Uterus (tissue), 3 donors: ENCODE measurements at regions not wholly inside any gene's neighbourhood (a gene's known extent, or its start where the extent isn't known, plus 50 kb on each side); places are given as distances from the start of the nearest gene placed in this dataset.

Experiments
- DNase-seq, 2 donors: peaks; one replicate each; pipeline ENCODE4 v3.0.0-alpha.2; 2019 to 2020
- H3K27ac ChIP-seq, 2 donors: fragments of 200-600 bp; sonication (generic); 1 replicate in 1 of 2; 2 replicates in 1 of 2; pipeline ENCODE4 v1.5.1; 2016 to 2018
- H3K27me3 ChIP-seq, 2 donors: fragments of 200-600 bp; sonication (generic); one replicate each; pipeline ENCODE4 v1.5.1; 2018 to 2019; ENCODE audit warnings: control low read depth in 1 of 2
- H3K36me3 ChIP-seq, 2 donors: fragments of 200-600 bp; sonication (generic); one replicate each; pipeline ENCODE4 v1.5.1; 2019; ENCODE audit warnings: control low read depth in 1 of 2
- H3K4me1 ChIP-seq, 2 donors: fragments of 200-600 bp; sonication (generic); one replicate each; pipeline ENCODE4 v1.5.1; 2018 to 2019; ENCODE audit warnings: control low read depth in 1 of 2
- H3K4me3 ChIP-seq, 2 donors: fragments of 200-600 bp; sonication (generic); 1 replicate in 1 of 2; 2 replicates in 1 of 2; pipeline ENCODE4 v1.5.1; 2018 to 2019; ENCODE audit warnings: mild to moderate bottlenecking in 1 of 2
- H3K9me3 ChIP-seq, 2 donors: fragments of 200-600 bp; sonication (generic); one replicate each; pipeline ENCODE4 v1.5.1; 2019; ENCODE audit warnings: control low read depth in 1 of 2
- CTCF ChIP-seq, 4 experiments: fragments of 200-600 bp in 2 of 4; fragments of 450-650 bp in 2 of 4; sonication (generic) in 2 of 4; IDR thresholded peaks; one replicate each; pipeline ENCODE4 v1.5.1; 2016 to 2019; ENCODE audit warnings: antibody characterized with exemption in 4 of 4, mild to moderate bottlenecking in 2 of 4, moderate library complexity in 1 of 4
- POLR2A ChIP-seq, 2 donors: fragments of 450-650 bp; IDR thresholded peaks; one replicate each; pipeline ENCODE4 v1.6.1; 2016; ENCODE audit warnings: antibody characterized with exemption in 2 of 2, mild to moderate bottlenecking in 1 of 2, moderate library complexity in 1 of 2
- intact Hi-C: fragments of 100-400 bp; cut with DNase I; formaldehyde crosslinking; loops from one replicate; pipeline ENCODE4 v1.15.1; 2023; ENCODE audit warnings: low total_unique reads
- donor health status: DM: yes; HTN: yes; CAD: no.

DNA sequence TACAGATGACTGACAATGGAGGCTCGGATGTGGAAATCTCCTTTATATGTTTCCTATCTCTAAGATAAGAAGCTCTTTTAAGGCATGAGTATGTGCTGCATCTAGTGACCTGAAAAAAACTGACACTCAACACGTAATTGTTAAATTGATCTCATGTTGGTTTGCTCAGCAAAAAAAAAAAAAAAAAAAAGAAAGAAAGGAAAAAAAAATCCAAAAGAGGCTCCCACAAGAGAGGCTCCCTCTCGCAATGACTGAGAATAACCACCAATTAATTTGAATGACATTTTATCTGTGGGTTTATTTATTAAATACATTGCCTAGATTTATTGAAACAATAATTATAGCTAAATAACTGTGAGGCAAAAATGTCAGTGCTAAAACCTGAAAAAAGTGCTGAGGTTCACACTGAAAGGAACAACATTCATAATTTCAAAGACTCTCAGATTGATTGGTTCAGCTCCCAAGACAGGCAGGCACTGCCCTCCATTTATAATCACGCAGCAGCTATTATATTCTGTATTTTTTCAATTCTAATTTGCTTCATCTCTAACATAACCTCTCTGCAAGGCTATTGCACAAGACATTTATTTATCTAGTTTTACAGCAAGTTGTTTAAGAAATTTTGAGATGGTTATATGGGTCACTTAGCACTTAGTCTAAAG, 184.5 kb upstream of the TMPRSS15 start:
- H3K36me3 ChIP-seq = no peaks in the 10 kb centered on the region
- no peaks in the 10 kb centered on the region for H3K27me3 ChIP-seq
- H3K4me3 ChIP-seq = no peak overlapping the region
- no peak for TF ChIP-seq CTCF (IDR thresholded peaks at IDR 0.05)
- no peak for TF ChIP-seq POLR2A (IDR thresholded peaks at IDR 0.05)
- no peaks in the 10 kb centered on the region for H3K9me3 ChIP-seq
- no peak for DNase-seq
- intact Hi-C loops = no loop called here
- H3K4me1 ChIP-seq = no peaks in the 10 kb centered on the region
- no peak overlapping the region for H3K27ac ChIP-seq

DNA sequence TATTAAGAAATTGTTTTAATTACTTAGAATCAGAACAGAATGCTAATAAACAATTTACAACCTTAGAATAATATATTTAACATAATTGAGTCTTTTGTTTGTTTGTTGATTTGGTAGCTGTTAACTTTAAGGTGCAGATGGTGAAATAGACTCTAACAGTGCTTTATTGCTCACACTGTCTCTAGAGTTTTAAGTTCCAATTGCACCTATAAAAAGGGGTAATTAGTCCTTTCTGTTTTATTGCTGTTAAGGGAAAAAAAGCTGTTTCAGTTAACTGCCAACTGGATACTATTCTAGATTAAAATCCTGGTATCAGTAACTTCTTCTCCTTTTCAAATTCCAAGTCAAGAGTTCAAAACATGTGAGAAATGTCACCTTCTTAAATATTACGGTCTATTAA, 197.6 kb upstream of the TMPRSS15 start:
- Histone ChIP-seq H3K27ac (no peak overlapping the region), H3K4me1 (no peaks in the 10 kb centered on the region), H3K27me3 (peaks cover 0 to 3% of the 10 kb centered on the region in 2 donors), H3K9me3 (no peaks in the 10 kb centered on the region), H3K36me3 (no peaks in the 10 kb centered on the region), H3K4me3 (no peak overlapping the region)
- intact Hi-C loops = no loop called here
- TF ChIP-seq CTCF (IDR thresholded peaks at IDR 0.05) = no peak
- TF ChIP-seq POLR2A (IDR thresholded peaks at IDR 0.05) = no peak
- DNase-seq = no peak

GRCh38 chr21:18602711-18603110, 199.1 kb upstream of the TMPRSS15 start:
- intact Hi-C loops = no loop called here
- Histone ChIP-seq H3K27ac (no peak overlapping the region), H3K4me3 (no peak overlapping the region), H3K9me3 (no peaks in the 10 kb centered on the region), H3K36me3 (no peaks in the 10 kb centered on the region), H3K4me1 (no peaks in the 10 kb centered on the region), H3K27me3 (peaks cover 0 to 3% of the 10 kb centered on the region in 2 donors)
- no peak for TF ChIP-seq POLR2A (IDR thresholded peaks at IDR 0.05)
- TF ChIP-seq CTCF (IDR thresholded peaks at IDR 0.05) = no peak
- no peak for DNase-seq

DNA sequence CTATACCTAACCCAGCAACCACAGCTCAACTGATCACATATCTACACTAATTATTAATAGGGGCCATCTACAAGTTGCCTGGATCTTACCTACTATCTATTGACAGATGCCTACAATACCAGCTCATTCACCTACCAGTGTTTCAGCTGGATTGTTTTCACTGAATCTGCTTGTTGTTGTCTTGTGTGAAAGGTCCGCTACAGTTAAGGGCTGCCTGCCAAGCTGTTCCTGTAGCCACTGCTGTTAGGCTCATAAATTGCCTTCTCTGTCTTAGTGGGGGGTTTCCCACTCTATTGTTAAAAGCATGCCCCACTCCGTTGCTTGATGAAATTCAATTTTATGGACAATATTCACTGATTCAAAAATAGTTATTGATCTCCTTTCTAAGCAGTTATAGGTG, 199.7 kb upstream of the TMPRSS15 start:
- peaks cover 0 to 3% of the 10 kb centered on the region in 2 donors for H3K27me3 ChIP-seq
- intact Hi-C loops = no loop called here

GRCh38 chr21:18603980-18604379, 200.4 kb upstream of the TMPRSS15 start:
- intact Hi-C loops = no loop called here
- DNase-seq = no peak
- Histone ChIP-seq H3K4me1 (no peaks in the 10 kb centered on the region), H3K27ac (no peak overlapping the region), H3K9me3 (no peaks in the 10 kb centered on the region), H3K4me3 (no peak overlapping the region), H3K27me3 (peaks cover 0 to 3% of the 10 kb centered on the region in 2 donors), H3K36me3 (no peaks in the 10 kb centered on the region)
- TF ChIP-seq CTCF (IDR thresholded peaks at IDR 0.05) (no peak), POLR2A (IDR thresholded peaks at IDR 0.05) (no peak)

More for the DNA sequence above, 199.7 kb upstream of the TMPRSS15 start:
- Histone ChIP-seq H3K27ac (no peak overlapping the region), H3K4me1 (no peaks in the 10 kb centered on the region), H3K9me3 (no peaks in the 10 kb centered on the region), H3K4me3 (no peak overlapping the region), H3K36me3 (no peaks in the 10 kb centered on the region)
- TF ChIP-seq CTCF (IDR thresholded peaks at IDR 0.05) (no peak), POLR2A (IDR thresholded peaks at IDR 0.05) (no peak)
- no peak for DNase-seq
